NCI-H1092 (cell line): ENCODE measurements at regions not wholly inside any gene's neighbourhood (a gene's known extent, or its start where the extent isn't known, plus 50 kb on each side); places are given as distances from the start of the nearest gene placed in this dataset.

ENCODE experiments used
- DNase-seq: peaks from one replicate; lab custom pipeline; 2025; lab: John Stamatoyannopoulos, UW

- DNase-seq = no peak
These were observed 470.3 kb downstream of the PTPRC start for GRCh38 chr1:199109160-199109559.

DNA sequence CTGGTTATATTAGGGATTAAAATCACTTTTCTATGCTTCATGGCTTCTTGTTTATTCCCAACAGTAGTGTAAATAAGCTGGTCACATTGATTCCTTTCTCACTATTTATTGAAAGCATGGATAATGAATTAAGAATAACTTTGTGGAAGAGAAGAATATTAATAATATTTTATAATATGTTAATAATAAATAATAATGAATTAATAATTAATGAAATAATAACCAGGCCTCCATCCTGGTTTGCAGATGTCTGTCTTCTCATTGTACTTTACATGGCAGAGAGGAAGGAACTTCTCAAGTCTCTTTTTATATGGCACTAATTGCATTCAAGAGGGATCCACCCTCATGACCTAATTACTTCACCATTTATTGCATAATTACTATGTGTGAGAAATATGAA is 473.5 kb downstream of the PTPRC start:
- DNase-seq = no peak

- DNase-seq = no peak
These were observed 474.5 kb downstream of the PTPRC start for GRCh38 chr1:199113265-199113869.

- no peak for DNase-seq
These were observed 477.6 kb downstream of the PTPRC start for GRCh38 chr1:199116488-199116887.

DNA sequence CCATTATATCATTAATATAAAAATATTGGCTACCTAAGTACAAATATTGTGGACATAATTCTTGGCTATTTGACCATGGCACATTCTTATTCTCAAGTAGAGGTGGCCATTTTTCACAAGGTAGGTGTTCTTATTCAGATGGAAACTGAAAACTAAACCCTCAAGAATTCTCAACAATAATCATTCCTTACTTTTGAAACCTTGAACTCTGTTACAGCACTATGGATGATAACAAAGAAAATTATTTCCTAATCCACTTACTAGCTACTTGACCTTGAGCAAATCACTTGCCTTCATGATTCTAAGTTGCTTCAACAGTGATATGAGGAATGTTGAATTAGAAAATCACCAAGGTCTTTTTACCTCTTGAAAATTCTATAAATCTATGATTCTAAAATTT is 482.2 kb downstream of the PTPRC start:
- DNase-seq = no peak

DNA sequence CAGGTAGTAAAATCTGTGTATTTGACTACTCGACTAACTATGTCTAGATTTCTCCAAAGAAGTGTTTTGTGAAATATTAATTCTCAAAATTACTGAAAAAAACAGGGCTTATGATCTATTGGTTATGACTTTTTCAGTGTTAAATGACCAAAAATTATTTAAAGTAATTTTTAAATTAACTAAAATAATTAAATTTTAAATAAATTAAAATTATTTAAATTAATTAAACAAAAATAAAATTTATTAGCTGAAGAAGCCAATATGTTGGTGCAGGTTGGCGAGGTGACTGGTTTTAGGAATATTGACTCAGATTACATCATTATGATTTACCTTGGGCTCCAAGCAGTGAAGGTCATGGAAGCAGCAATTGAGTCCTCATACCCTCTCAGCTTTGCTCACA is 483.2 kb downstream of the PTPRC start:
- no peak for DNase-seq

DNA sequence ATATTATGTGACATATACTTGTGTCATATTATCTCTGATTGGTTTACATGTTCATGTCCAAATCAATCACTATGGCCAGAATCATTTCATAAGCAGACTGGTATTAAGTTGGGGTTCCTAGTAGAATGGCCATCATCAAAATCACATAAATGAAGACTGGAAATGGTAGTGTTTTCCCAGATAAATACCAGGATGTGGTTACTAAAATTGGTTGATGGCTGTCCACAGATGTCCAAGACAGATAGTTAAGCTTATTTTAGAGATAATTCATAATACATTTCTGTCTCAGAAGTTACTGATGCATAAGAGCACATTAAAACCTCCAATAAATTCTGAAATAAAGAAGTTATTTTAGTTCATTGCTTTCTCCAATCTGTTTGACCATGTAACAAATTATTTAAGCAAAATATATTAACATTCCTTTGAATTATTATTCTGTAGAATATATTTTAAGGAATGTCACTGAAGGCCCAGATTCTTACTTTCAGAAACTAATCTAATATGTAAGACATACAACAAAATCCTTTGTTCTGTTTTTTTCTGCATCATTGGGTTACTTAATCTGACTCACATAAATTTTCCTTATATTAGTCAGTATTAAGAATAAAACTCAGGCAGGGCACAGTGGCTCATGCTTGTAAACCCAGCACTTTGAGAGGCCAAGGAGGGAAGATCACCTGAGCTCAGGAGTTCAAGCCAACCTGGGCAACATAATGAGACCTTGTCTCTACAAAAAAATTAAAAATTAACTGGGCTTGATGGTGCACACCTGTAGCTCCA is 483.9 kb downstream of the PTPRC start:
- no peak for DNase-seq

DNA sequence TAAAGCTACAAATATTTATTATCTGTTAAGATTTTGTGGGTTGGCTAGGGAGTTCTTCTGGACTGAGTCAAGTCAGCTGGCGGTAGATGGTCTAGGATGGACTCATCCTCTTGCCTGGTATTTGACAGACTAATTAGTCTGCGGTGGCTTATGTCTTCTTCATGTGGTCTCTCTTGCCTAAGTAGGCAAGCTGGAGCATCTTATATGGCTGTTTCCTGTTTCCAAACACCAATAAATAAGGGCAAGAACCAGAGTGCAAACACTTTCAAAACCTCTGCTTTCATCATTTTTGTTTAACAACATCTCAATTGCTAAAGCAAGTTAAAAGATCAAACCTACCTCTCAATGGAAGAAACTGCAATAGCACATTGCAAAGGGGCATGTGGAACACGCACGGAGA is 484.8 kb downstream of the PTPRC start:
- DNase-seq = no peak

GRCh38 chr1:199124351-199124750 is 485.5 kb downstream of the PTPRC start:
- no peak for DNase-seq

- no peak for DNase-seq
These were observed 490.4 kb downstream of the PTPRC start for GRCh38 chr1:199129247-199129646.

GRCh38 chr1:199132006-199132405 is 493.2 kb downstream of the PTPRC start:
- no peak for DNase-seq

DNA sequence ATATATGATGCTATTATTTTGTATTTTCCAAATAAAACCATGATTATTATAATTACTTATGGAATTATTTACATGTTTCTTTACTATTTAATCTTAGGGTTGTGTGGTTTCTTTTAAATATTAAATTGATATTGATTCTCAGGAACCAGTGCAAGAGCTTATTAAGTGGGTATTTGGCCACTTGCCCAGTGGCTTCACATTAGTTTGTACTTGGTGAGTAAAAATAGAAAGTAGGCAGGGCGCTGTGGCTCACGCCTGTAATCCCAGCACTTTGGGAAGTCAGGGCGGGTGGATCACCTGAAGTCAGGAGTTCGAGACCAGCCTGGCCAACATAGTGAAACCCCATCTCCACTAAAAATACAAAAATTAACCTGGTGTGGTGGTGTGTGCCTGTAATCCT is 497.1 kb downstream of the PTPRC start:
- DNase-seq = no peak

DNA sequence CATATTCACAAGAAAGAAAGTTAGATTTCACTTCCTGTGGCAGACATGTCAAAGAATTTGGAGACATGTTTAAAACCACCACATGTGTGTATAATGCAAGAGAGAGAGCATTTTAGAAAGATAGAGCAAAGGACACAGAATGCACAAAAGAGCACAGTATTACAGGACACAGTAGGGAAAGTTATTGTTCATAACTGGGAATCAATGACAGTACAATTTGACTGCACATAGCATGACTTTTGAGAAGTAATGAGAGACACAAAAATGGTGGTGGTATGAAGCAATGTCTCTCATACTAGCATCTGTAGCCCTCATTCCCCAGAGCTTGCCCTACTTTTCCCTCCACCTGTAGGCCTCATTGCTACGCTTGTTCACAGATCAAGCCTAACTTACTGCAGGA is 499.2 kb downstream of the PTPRC start:
- DNase-seq = no peak

GRCh38 chr1:199149591-199149990 is 510.8 kb downstream of the PTPRC start:
- DNase-seq = no peak

DNA sequence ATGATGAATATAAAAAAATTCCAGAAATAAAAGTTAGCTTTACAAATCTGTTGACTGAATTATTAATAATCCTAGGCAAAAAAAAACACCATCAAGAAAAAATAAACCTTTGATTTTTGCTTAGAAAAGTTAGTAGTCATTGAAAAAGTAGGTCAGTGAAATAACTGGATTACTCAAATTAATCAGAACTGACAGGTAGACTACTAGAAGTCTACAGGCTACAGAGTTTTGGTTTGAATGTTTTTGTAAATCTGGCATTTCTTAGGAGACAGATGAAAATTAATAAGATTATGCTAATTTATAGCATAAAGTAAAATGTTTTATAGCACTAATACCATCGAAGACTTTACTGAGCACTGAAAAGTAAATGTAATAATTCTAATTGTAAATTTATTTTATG is 511.9 kb downstream of the PTPRC start:
- DNase-seq = no peak

GRCh38 chr1:199151634-199152425 is 513.0 kb downstream of the PTPRC start:
- DNase-seq = no peak

DNA sequence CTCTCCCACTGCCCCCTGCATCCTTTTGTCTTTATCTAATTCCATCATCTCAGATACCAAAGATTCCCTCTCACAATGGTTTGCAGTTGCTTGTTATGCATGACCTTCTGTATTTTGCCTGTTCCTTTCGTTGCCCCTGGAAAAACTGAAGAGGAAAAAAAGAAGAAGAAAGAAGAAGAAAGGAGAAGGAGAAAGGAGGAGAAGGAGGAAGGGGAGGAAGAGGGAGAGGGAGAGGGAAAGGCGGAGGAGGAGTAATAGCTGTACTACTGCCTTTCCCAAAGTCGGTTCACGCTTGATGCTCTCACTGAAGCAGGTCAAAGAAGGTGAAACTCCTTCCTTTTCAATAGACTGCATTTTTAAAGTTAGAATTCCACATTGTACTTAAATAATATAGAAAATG is 513.8 kb downstream of the PTPRC start:
- DNase-seq = no peak

DNA sequence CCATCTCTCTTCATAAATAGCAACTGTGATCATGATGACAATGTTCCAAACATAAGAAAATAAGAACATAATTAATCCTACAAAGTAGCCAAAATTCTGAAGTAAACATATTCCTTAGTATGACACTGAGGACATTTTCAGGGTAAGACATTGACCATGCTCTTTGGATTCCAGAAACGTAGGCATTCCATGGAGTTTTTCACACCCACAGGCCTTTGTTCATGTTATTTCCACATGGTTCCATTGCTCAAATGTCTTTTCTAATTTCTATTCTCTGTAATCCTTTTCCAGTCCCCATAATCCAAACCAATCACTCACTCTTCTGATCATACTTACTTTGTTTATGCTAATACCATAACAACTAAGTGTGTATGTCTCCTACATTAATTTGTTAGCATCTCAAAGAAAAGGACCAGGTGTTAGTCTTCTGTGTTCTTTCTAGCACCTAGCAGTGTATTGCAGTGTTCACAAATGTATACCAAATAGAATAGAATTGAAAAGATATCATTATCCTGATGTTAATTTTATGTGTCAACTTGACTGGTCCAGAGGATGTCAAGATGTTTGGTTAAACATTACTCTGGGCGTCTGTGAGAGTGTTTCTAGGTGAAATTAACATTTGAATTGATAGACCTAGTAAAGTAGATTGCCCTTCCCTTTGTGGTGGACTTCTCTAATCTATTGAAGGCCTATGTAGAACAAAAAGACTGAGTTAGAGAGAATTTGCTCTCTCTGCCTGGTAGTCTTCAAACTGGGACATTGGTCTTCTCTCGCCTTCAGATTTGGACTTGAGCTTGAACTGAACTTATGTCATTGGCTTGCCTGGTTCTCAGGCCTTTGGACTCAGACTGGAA is 516.6 kb downstream of the PTPRC start:
- no peak for DNase-seq

DNA sequence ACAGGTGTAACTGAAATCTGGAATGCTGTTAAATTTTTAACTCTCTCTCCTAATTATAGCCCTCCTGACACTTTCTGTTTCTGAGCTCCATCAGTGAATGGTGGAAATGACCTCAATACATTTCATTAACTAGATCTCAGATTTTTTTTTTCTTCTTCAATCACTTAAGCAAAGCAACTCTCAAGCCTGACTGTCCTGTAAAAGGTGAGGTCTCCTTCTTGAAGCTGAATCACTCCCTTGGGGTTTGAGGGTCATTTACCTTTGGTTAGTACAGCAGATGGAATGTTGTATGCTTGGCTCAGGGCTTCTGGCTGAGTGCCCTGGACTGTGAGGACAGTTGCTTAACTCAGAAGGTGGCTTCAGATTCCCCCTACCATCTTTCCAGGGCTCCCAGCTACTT is 518.7 kb downstream of the PTPRC start:
- DNase-seq = no peak

GRCh38 chr1:199160521-199161318 is 521.9 kb downstream of the PTPRC start:
- DNase-seq = no peak

GRCh38 chr1:199161319-199161680 is 522.5 kb downstream of the PTPRC start:
- DNase-seq = no peak
